GM12872 (cell line): ENCODE measurements at regions not wholly inside any gene's neighbourhood (a gene's known extent, or its start where the extent isn't known, plus 50 kb on each side); places are given as distances from the start of the nearest gene placed in this dataset.
A peak's percentile ranks its signal among the peaks of the same experiment; 100 is the strongest.

Source experiments
- TF ChIP-seq, protein P1 (sequence below): IDR thresholded peaks from 3 replicates; pipeline ENCODE4 v1.5.1; 2011; ENCODE audit warnings: low read depth, mild to moderate bottlenecking, low read length, moderate library complexity; ENCODE audit not compliant: insufficient read depth

DNA sequence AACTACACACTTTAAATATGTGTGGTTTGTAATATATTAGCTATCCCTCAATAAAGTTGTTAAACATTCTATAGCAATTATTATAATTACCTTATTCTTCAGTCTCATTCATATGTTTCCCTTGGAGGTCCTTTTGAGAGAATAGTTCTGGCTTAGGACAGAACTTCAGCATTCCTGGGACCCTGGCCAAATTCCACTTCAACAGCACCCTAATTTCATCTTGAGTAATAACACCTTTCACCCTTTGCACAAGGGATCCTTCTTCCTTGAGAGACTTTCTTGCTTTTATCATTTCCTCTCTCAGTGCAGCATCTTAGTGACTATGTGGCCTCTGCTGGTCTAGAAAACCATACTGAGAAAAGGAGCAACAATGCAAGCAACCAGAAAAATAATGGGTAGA, 255.9 kb downstream of the C11orf87 start:
- TF ChIP-seq, protein P1, sequence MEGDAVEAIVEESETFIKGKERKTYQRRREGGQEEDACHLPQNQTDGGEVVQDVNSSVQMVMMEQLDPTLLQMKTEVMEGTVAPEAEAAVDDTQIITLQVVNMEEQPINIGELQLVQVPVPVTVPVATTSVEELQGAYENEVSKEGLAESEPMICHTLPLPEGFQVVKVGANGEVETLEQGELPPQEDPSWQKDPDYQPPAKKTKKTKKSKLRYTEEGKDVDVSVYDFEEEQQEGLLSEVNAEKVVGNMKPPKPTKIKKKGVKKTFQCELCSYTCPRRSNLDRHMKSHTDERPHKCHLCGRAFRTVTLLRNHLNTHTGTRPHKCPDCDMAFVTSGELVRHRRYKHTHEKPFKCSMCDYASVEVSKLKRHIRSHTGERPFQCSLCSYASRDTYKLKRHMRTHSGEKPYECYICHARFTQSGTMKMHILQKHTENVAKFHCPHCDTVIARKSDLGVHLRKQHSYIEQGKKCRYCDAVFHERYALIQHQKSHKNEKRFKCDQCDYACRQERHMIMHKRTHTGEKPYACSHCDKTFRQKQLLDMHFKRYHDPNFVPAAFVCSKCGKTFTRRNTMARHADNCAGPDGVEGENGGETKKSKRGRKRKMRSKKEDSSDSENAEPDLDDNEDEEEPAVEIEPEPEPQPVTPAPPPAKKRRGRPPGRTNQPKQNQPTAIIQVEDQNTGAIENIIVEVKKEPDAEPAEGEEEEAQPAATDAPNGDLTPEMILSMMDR: no peak

- TF ChIP-seq, protein P1: no peak
These were observed 258.1 kb downstream of the C11orf87 start for GRCh38 chr11:109680127-109680526.

- TF ChIP-seq, protein P1: no peak
These were observed 273.7 kb downstream of the C11orf87 start for GRCh38 chr11:109695696-109696095.

GRCh38 chr11:109696191-109696897, 274.4 kb downstream of the C11orf87 start:
- TF ChIP-seq, protein P1: no peak

GRCh38 chr11:109697140-109697843, 275.3 kb downstream of the C11orf87 start:
- TF ChIP-seq, protein P1: peak; percentile 80

- TF ChIP-seq, protein P1: no peak
These were observed 276.2 kb downstream of the C11orf87 start for GRCh38 chr11:109698237-109698636.

GRCh38 chr11:109704432-109704831, 282.4 kb downstream of the C11orf87 start:
- TF ChIP-seq, protein P1: no peak
